ENCODE measurements at regions not wholly inside any gene's neighbourhood (a gene's known extent, or its start where the extent isn't known, plus 50 kb on each side); places are given as distances from the start of the nearest gene placed in this dataset.

DNA sequence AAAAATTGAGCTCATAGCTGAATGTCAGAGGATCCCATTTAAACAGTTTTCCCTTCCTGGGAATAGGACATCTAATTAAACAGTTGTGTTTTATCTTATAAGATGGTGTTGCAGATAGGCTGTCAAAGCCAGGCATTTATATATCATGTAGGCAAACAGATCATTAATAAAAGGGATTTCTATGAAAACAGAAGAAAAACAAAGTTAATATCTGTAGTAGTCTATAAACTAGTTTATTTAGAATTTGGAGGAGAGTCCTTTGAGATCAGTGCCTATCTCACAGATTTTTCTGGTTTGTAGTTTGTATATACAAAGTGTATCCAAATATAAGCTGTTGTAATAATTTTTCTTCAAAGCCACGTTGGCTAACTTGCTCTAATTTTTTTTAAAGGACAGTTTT, 1738.2 kb upstream of the PIK3C3 start:
- TF ChIP-seq POLR2A (IDR thresholded peaks at IDR 0.05), result no peak
- no peak for TF ChIP-seq POLR2AphosphoS5 (IDR thresholded peaks at IDR 0.05)
